Endothelial cell of umbilical vein (primary cell): ENCODE measurements at regions not wholly inside any gene's neighbourhood (a gene's known extent, or its start where the extent isn't known, plus 50 kb on each side); places are given as distances from the start of the nearest gene placed in this dataset.
A peak's percentile ranks its signal among the peaks of the same experiment; 100 is the strongest.

ENCODE experiments used
- BruUV-seq: library from RNA; stranded (reverse); fragments of 400-500 nt; replicated peaks from 2 replicates; lab custom pipeline; 2021; lab: Mats Ljungman, UMichigan
- CTCF ChIA-PET: fragments of 300-600, 350-600 bp; sonication (Branson Sonifier 250); formaldehyde crosslinking; loops from one replicate; lab custom pipeline; 2021; ENCODE audit warnings: antibody characterized with exemption, inconsistent platforms; lab: Charles Lee
- POLR2A ChIA-PET: fragments of 300-600, 350-600 bp; sonication (Branson Sonifier 250); formaldehyde crosslinking; loops from one replicate; lab custom pipeline; 2021; ENCODE audit warnings: antibody characterized with exemption, inconsistent platforms; lab: Charles Lee
- DNase-seq: peaks from one replicate; pipeline ENCODE4 v3.0.0-alpha.2; 2011; ENCODE audit warnings: low read depth, low spot score
- FAIRE-seq: peaks from 2 replicates; lab custom pipeline; 2011; peaks lifted over from hg19 to GRCh38; lab: Jason Lieb, UNC
- H2AFZ ChIP-seq: 2 replicates; pipeline ENCODE4 v1.6.0; 2012; ENCODE audit warnings: low read depth, low read length, control low read depth, inconsistent platforms
- H3K27ac ChIP-seq: 2 replicates; pipeline ENCODE4 v1.5.1; 2011; ENCODE audit warnings: low read depth, mild to moderate bottlenecking, control low read depth, low read length, moderate library complexity; ENCODE audit not compliant: insufficient read depth
- H3K27me3 ChIP-seq, 2 experiments: 2 replicates each; pipeline versions ENCODE4 v1.6.0 to v1.6.1; 2011; ENCODE audit warnings: low read length in 2 of 2, mixed read lengths in 1 of 2; ENCODE audit not compliant: control insufficient read depth in 2 of 2, insufficient read depth in 2 of 2
- H3K36me3 ChIP-seq, 2 experiments: 2 replicates in 1 of 2; 3 replicates in 1 of 2; pipeline ENCODE4 v1.5.1; 2011; ENCODE audit warnings: low read length in 2 of 2, mild to moderate bottlenecking in 1 of 2, moderate library complexity in 1 of 2; ENCODE audit not compliant: control insufficient read depth in 2 of 2, insufficient read depth in 2 of 2; ENCODE audit errors: extremely low read depth in 1 of 2
- H3K4me1 ChIP-seq: 3 replicates; pipeline ENCODE4 v1.5.1; 2011; ENCODE audit warnings: mild to moderate bottlenecking, low read length; ENCODE audit not compliant: control insufficient read depth, insufficient read depth; ENCODE audit errors: extremely low read depth
- H3K4me2 ChIP-seq: 2 replicates; pipeline ENCODE4 v1.6.1; 2011; ENCODE audit warnings: low read length, control low read depth, mixed read lengths; ENCODE audit not compliant: insufficient read depth
- H3K4me3 ChIP-seq, 3 experiments: fragments of 200-600 bp in 1 of 3; sonication (generic), shearing (Covaris generic) in 1 of 3; replicated peaks in 1 of 3; 2 replicates each; pipeline ENCODE4 v1.5.1; 2011 to 2016; ENCODE audit warnings: control low read depth in 3 of 3, low read length in 3 of 3, mild to moderate bottlenecking in 2 of 3, inconsistent platforms in 1 of 3, low read depth in 1 of 3, moderate library complexity in 1 of 3; ENCODE audit not compliant: insufficient read depth in 1 of 3
- H3K79me2 ChIP-seq: 2 replicates; pipeline ENCODE4 v1.6.0; 2012; ENCODE audit warnings: low read length, inconsistent platforms; ENCODE audit not compliant: control insufficient read depth, insufficient read depth
- H3K9ac ChIP-seq: replicated peaks from 2 replicates; pipeline ENCODE3; 2011; ENCODE audit warnings: low read length, control low read depth; ENCODE audit not compliant: insufficient read depth; ENCODE audit errors: extremely low read depth
- H3K9me1 ChIP-seq: replicated peaks from 3 replicates; pipeline ENCODE4 v1.6.0; 2011; ENCODE audit warnings: mild to moderate bottlenecking, low read length; ENCODE audit not compliant: control insufficient read depth, insufficient read depth; ENCODE audit errors: extremely low read depth
- H3K9me3 ChIP-seq: replicated peaks from 2 replicates; pipeline ENCODE4 v1.5.1; 2012; ENCODE audit warnings: low read length, inconsistent platforms; ENCODE audit not compliant: control insufficient read depth, insufficient read depth
- H4K20me1 ChIP-seq: replicated peaks from 2 replicates; pipeline ENCODE3; 2011; ENCODE audit warnings: mild to moderate bottlenecking, low read length; ENCODE audit not compliant: control insufficient read depth, insufficient read depth; ENCODE audit errors: extremely low read depth
- CTCF ChIP-seq, 2 donors: IDR thresholded peaks; 1 replicate in 1 of 2; 2 replicates in 1 of 2; pipeline ENCODE4 v1.5.1; 2011; ENCODE audit warnings: low read length in 2 of 2, mild to moderate bottlenecking in 2 of 2, moderate library complexity in 2 of 2, control low read depth in 1 of 2, inconsistent platforms in 1 of 2, low read depth in 1 of 2; ENCODE audit not compliant: insufficient read depth in 1 of 2; ENCODE audit errors: extremely low read depth in 1 of 2
- JUN ChIP-seq: IDR thresholded peaks from 2 replicates; pipeline ENCODE4 v1.6.1; 2011; ENCODE audit warnings: borderline replicate concordance, low read depth; ENCODE audit not compliant: insufficient read length, insufficient read depth
- POLR2A ChIP-seq: IDR thresholded peaks from 2 replicates; pipeline ENCODE4 v1.6.1; 2012; ENCODE audit warnings: low read depth, mild to moderate bottlenecking, control low read depth, low read length
- POLR2AphosphoS5 ChIP-seq: IDR thresholded peaks from 2 replicates; pipeline ENCODE4 v1.6.1; 2012; ENCODE audit warnings: low read depth, mild to moderate bottlenecking, control low read depth, low read length, moderate library complexity; ENCODE audit not compliant: insufficient read depth
- dilution Hi-C: fragments of 300-500 bp; cut with MboI; formaldehyde crosslinking; loops from one replicate; pipeline ENCODE4 v1.15.0; 2019; ENCODE audit warnings: low sequenced_read_pairs; ENCODE audit not compliant: extremely low pct_ligation_motif_present
- intact Hi-C: fragments of 100-400 bp; cut with micrococcal nuclease; formaldehyde crosslinking; loops from one replicate; pipeline ENCODE4 v1.10.0; 2022

GRCh38 chr4:123102897-123103471 lies 180.6 kb upstream of the NUDT6 start:
- POLR2A ChIA-PET, result no interaction called here
- DNase-seq, result peak; percentile 52

More at GRCh38 chr4:123102897-123103471, 180.6 kb upstream of the NUDT6 start:
- H3K27ac ChIP-seq, result no peak overlapping the region
- no peaks in the 10 kb centered on the region for H4K20me1 ChIP-seq
- peak; percentile 12 for FAIRE-seq
- H3K79me2 ChIP-seq, result no peaks in the 10 kb centered on the region
- H3K27me3 ChIP-seq, result no peaks in the 10 kb centered on the region
- H3K4me1 ChIP-seq, result no peaks in the 10 kb centered on the region
- H3K4me2 ChIP-seq, result no peak overlapping the region
- no peak overlapping the region for H3K4me3 ChIP-seq
- H3K36me3 ChIP-seq, result peaks cover 0 to 6% of the 10 kb centered on the region in 2 experiments
- dilution Hi-C loops, result no loop called here
- H2AFZ ChIP-seq, result no peak overlapping the region
- no peaks in the 10 kb centered on the region for H3K9me3 ChIP-seq
- CTCF ChIA-PET, result interaction anchor here (0.6 to 1.3 kb wide), 28 partner anchors 8 to 1231 kb away, joined by 3 to 11 read pairs (median 4); no protein-coding TSS in a partner anchor
- H3K9me1 ChIP-seq, result no peaks in the 10 kb centered on the region
- H3K9ac ChIP-seq, result no peak overlapping the region
- BruUV-seq, result no TSS peak
- TF ChIP-seq POLR2A (no peak), JUN (no peak), POLR2AphosphoS5 (no peak), CTCF (IDR thresholded peaks at IDR 0.05; ENCODE audit: extremely low read depth in 1 of 2, insufficient read depth in 1 of 2, low read depth in 1 of 2, low read length in 2 of 2) (peak; percentile 37 to 44)
- intact Hi-C loops, result loop anchor here (1.0 to 10.0 kb wide), 7 partner anchors 296 to 1219 kb away; no protein-coding TSS in a partner anchor
